ENCODE measurements at regions not wholly inside any gene's neighbourhood (a gene's known extent, or its start where the extent isn't known, plus 50 kb on each side); places are given as distances from the start of the nearest gene placed in this dataset.

GRCh38 chrX:140355429-140355828 is 149.4 kb downstream of the SOX3 start:
- ChIA-PET POLR2A (no interaction called here), RAD21 (ENCODE audit: unreplicated experiment) (no interaction called here), SMC1A (ENCODE audit: uncharacterized antibody, unreplicated experiment) (no interaction called here), CTCF (no interaction called here)
- ATAC-seq (no peak), FAIRE-seq (no peak), DNase-seq (ENCODE audit: low read depth, low spot score) (no peak)
- Histone ChIP-seq H3K4me2 (ENCODE audit: control insufficient read depth, insufficient read depth) (no peak overlapping the region), H3K27ac (ENCODE audit: control insufficient read depth, insufficient read depth) (no peak overlapping the region), H3K27me3 (replicated peaks in 1 of 2; ENCODE audit: control insufficient read depth in 2 of 2, insufficient read depth in 2 of 2, low read length in 1 of 2) (no peaks in the 10 kb centered on the region), H4K20me1 (ENCODE audit: control insufficient read depth, insufficient read depth) (no peaks in the 10 kb centered on the region), H3K4me1 (ENCODE audit: control insufficient read depth, insufficient read depth, low read length) (no peaks in the 10 kb centered on the region), H3K9me3 (replicated peaks; ENCODE audit: control insufficient read depth, insufficient read depth, low read length) (no peaks in the 10 kb centered on the region), H3K9ac (ENCODE audit: control insufficient read depth, insufficient read depth, low read length) (no peak overlapping the region), H2AFZ (ENCODE audit: control insufficient read depth, low read depth, low read length) (no peak overlapping the region), H3K4me3 (no peak overlapping the region), H3K79me2 (ENCODE audit: control insufficient read depth, insufficient read depth, low read length) (no peaks in the 10 kb centered on the region), H3K36me3 (ENCODE audit: control insufficient read depth in 2 of 2, insufficient read depth in 2 of 2, low read length in 1 of 2) (no peaks in the 10 kb centered on the region)
- 22% methylated on average over 6 of the region's 6 CpGs for WGBS (ENCODE audit: insufficient coverage, insufficient replicate concordance, low lambda C conversion rate, missing lambda C conversion rate)
- no peak for TF ChIP-seq FOXK2 (IDR thresholded peaks at IDR 0.05)
- BruUV-seq (replicated peaks): no TSS peak
- intact Hi-C loops (cut with micrococcal nuclease; ENCODE audit: unreplicated experiment) (no loop called here), in situ Hi-C loops (cut with MboI) (no loop called here)

- POLR2A ChIA-PET: no interaction called here
- Histone ChIP-seq H3K79me2 (ENCODE audit: control insufficient read depth, insufficient read depth, low read length) (no peaks in the 10 kb centered on the region), H3K4me2 (ENCODE audit: control insufficient read depth, insufficient read depth) (no peak overlapping the region), H3K4me3 (no peak overlapping the region), H3K27me3 (replicated peaks in 1 of 2; ENCODE audit: control insufficient read depth in 2 of 2, insufficient read depth in 2 of 2, low read length in 1 of 2) (no peaks in the 10 kb centered on the region), H3K27ac (ENCODE audit: control insufficient read depth, insufficient read depth) (no peak overlapping the region), H3K4me1 (ENCODE audit: control insufficient read depth, insufficient read depth, low read length) (no peaks in the 10 kb centered on the region), H3K36me3 (ENCODE audit: control insufficient read depth in 2 of 2, insufficient read depth in 2 of 2, low read length in 1 of 2) (no peaks in the 10 kb centered on the region), H2AFZ (ENCODE audit: control insufficient read depth, low read depth, low read length) (no peak overlapping the region), H3K9me3 (replicated peaks; ENCODE audit: control insufficient read depth, insufficient read depth, low read length) (no peaks in the 10 kb centered on the region), H3K9ac (ENCODE audit: control insufficient read depth, insufficient read depth, low read length) (no peak overlapping the region), H4K20me1 (ENCODE audit: control insufficient read depth, insufficient read depth) (no peaks in the 10 kb centered on the region)
- whole genome bisulfite sequencing (ENCODE audit: insufficient coverage, insufficient replicate concordance, low lambda C conversion rate, missing lambda C conversion rate): 0% methylated on average over 3 of the region's 3 CpGs
- RAD21 ChIA-PET (ENCODE audit: unreplicated experiment): no interaction called here
- no peak for TF ChIP-seq ZBTB40 (IDR thresholded peaks at IDR 0.05; ENCODE audit: borderline replicate concordance)
- no peak for TF ChIP-seq KAT2A (conservative IDR thresholded peaks at IDR 0.05; ENCODE audit: control insufficient read depth, low read depth, low read length)
- no peak for TF ChIP-seq CHD2 (IDR thresholded peaks at IDR 0.05; ENCODE audit: borderline replicate concordance, low read depth, low read length)
- FAIRE-seq (no peak), DNase-seq (ENCODE audit: low read depth, low spot score) (no peak), ATAC-seq (no peak)
- in situ Hi-C loops (cut with MboI) (no loop called here), intact Hi-C loops (cut with micrococcal nuclease; ENCODE audit: unreplicated experiment) (no loop called here)
- SMC1A ChIA-PET (ENCODE audit: uncharacterized antibody, unreplicated experiment): no interaction called here
- CTCF ChIA-PET: no interaction called here
- no TSS peak for BruUV-seq (replicated peaks)
Observed at GRCh38 chrX:140354431-140355120, 150.3 kb downstream of the SOX3 start.
